DOHH2 (cell line): ENCODE measurements at regions not wholly inside any gene's neighbourhood (a gene's known extent, or its start where the extent isn't known, plus 50 kb on each side); places are given as distances from the start of the nearest gene placed in this dataset.

Source experiments
- H3F3A ChIP-seq: fragments of 200-600 bp; sonication (generic), shearing (Covaris generic); 2 replicates; pipeline ENCODE4 v1.6.0; 2016; ENCODE audit warnings: antibody characterized with exemption, mild to moderate bottlenecking; ENCODE audit not compliant: control insufficient read depth, insufficient read depth
- H3K27ac ChIP-seq: fragments of 200-600 bp; sonication (generic); 2 replicates; pipeline ENCODE4 v1.5.1; 2014; ENCODE audit warnings: low read depth, mild to moderate bottlenecking, low read length, moderate library complexity
- H3K27me3 ChIP-seq: fragments of 200-600 bp; sonication (generic); 2 replicates; pipeline ENCODE4 v1.6.1; 2014; ENCODE audit warnings: mild to moderate bottlenecking, low read length, mixed read lengths; ENCODE audit not compliant: control insufficient read depth
- H3K36me3 ChIP-seq: fragments of 200-600 bp; sonication (generic); 2 replicates; pipeline ENCODE4 v1.6.1; 2014; ENCODE audit warnings: mild to moderate bottlenecking, low read length, moderate library complexity, mixed read lengths; ENCODE audit not compliant: control insufficient read depth
- H3K4me1 ChIP-seq: fragments of 200-600 bp; sonication (generic); 2 replicates; pipeline ENCODE4 v1.6.1; 2014; ENCODE audit warnings: mild to moderate bottlenecking, low read length, mixed read lengths; ENCODE audit not compliant: control insufficient read depth
- H3K4me2 ChIP-seq: fragments of 200-600 bp; sonication (generic); 2 replicates; pipeline ENCODE4 v1.6.0; 2014; ENCODE audit warnings: mild to moderate bottlenecking, low read length, moderate library complexity
- H3K4me3 ChIP-seq: fragments of 200-600 bp; sonication (generic); 2 replicates; pipeline ENCODE4 v1.5.1; 2014; ENCODE audit warnings: mild to moderate bottlenecking, low read length, mixed read lengths
- H3K79me2 ChIP-seq: fragments of 200-600 bp; sonication (generic); 2 replicates; pipeline ENCODE4 v1.6.1; 2014; ENCODE audit warnings: mild to moderate bottlenecking, low read length, mixed read lengths; ENCODE audit not compliant: control insufficient read depth
- H3K9me2 ChIP-seq: fragments of 200-600 bp; sonication (generic); replicated peaks from 2 replicates; pipeline ENCODE4 v1.6.1; 2014; ENCODE audit warnings: mild to moderate bottlenecking, low read length, mixed read lengths; ENCODE audit not compliant: control insufficient read depth
- H3K9me3 ChIP-seq: fragments of 200-600 bp; sonication (generic); 2 replicates; pipeline ENCODE4 v1.6.1; 2014; ENCODE audit warnings: antibody characterized with exemption, low read length, mixed read lengths; ENCODE audit not compliant: control insufficient read depth, insufficient read depth
- H4K20me1 ChIP-seq: fragments of 200-600 bp; sonication (generic); 2 replicates; pipeline ENCODE4 v1.6.0; 2014; ENCODE audit warnings: low read depth, mild to moderate bottlenecking, antibody characterized with exemption, low read length, moderate library complexity; ENCODE audit not compliant: control insufficient read depth, insufficient read depth
- EZH2phosphoT487 ChIP-seq: fragments of 200-600 bp; sonication (generic); IDR thresholded peaks from 2 replicates; pipeline ENCODE4 v1.6.1; 2017; ENCODE audit warnings: borderline replicate concordance, mild to moderate bottlenecking, antibody characterized with exemption, low read length, moderate library complexity, mixed read lengths
- TF ChIP-seq, protein P1 (sequence below): fragments of 200-600 bp; sonication (generic); IDR thresholded peaks from one replicate; pipeline ENCODE4 v1.5.1; 2014; ENCODE audit warnings: antibody characterized with exemption, mild to moderate bottlenecking, low read depth, low read length; ENCODE audit not compliant: poor library complexity, severe bottlenecking

DNA sequence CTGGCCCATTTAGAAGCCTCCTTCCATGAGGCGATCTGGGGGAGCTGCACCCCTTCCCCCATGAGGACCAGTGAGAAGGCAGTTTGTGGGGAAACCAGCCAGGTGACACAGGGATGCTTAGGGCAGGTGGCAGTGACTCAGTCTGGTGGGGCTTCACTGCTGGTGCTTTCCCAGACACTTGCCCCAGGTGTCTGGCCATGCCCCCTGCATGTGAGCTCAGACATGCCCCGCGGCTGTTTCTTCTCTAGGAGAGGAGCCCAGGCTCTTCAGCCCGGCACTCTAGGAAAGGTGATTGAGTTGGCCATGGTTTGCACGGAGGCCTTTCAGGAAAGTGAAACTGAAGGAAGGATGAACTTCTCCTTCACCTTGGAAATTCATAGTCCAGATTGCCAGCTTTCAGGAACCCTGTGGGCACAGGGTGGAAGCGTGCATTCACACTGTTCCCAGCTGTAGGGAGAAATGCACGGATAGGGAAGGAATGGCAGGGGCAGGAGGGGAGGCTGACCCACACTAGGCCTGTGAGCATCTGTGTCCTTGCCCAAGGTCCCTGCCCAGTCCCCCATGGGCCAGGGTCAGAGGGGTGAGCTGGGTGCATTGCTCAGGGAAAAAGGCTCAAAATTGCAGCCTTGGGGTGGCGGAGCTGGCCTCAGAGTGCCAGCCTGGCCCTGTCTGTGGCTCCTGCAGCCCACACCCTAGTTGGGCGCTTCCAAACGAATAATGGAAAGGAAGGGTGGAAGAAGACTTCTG, 359.1 kb downstream of the GLRX3 start:
- H3K36me3 ChIP-seq, result no peaks in the 10 kb centered on the region

DNA sequence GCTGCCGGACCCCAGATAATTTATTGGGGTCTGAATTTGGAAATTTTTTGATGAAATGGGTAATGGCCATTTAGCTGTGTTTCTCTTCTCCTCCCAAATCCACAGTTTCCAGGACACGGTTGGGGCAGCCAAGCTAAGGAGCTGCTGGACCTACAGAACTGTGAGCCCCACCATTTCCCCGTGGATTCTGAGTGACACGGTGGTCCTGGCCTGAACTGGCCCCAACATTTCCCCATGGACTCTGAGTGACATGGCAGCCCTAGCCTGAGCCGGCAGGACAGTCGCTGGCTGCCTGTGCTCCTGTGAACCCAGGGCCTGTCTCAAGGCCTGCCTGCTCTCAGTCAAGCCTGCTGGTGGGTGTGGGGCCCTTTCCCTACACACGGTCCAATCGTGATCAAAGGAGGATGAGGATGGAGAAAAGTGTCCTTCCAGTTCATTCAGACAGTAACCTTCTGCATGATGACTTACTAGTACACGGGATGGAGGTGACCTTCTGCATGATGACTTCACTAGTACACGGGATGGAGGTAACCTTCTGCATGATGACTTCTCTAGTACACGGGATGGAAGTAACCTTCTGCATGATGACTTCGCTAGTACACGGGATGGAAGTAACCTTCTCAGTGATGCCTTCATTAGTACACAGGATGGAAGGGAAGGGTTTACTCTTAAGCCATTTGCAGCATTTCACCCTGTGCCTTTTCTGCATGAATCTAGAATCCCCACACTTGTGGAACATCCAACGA, 359.9 kb downstream of the GLRX3 start:
- Histone ChIP-seq H3K4me3 (no peak overlapping the region), H3K9me3 (peaks cover 5% of the 10 kb centered on the region; the same call in 1 of the 2 replicates), H3K27ac (no peak overlapping the region), H4K20me1 (no peaks in the 10 kb centered on the region), H3K9me2 (no peaks in the 10 kb centered on the region), H3K79me2 (no peaks in the 10 kb centered on the region), H3F3A (no peaks in the 10 kb centered on the region), H3K27me3 (no peaks in the 10 kb centered on the region), H3K36me3 (no peaks in the 10 kb centered on the region), H3K4me1 (no peaks in the 10 kb centered on the region), H3K4me2 (no peak overlapping the region)
- TF ChIP-seq EZH2phosphoT487, result no peak
- TF ChIP-seq, protein P1, sequence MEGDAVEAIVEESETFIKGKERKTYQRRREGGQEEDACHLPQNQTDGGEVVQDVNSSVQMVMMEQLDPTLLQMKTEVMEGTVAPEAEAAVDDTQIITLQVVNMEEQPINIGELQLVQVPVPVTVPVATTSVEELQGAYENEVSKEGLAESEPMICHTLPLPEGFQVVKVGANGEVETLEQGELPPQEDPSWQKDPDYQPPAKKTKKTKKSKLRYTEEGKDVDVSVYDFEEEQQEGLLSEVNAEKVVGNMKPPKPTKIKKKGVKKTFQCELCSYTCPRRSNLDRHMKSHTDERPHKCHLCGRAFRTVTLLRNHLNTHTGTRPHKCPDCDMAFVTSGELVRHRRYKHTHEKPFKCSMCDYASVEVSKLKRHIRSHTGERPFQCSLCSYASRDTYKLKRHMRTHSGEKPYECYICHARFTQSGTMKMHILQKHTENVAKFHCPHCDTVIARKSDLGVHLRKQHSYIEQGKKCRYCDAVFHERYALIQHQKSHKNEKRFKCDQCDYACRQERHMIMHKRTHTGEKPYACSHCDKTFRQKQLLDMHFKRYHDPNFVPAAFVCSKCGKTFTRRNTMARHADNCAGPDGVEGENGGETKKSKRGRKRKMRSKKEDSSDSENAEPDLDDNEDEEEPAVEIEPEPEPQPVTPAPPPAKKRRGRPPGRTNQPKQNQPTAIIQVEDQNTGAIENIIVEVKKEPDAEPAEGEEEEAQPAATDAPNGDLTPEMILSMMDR, result no peak

More for the DNA sequence above, 359.1 kb downstream of the GLRX3 start:
- H3K27me3 ChIP-seq, result no peaks in the 10 kb centered on the region
- no peaks in the 10 kb centered on the region for H3K79me2 ChIP-seq
- H4K20me1 ChIP-seq, result no peaks in the 10 kb centered on the region
- no peak overlapping the region for H3K27ac ChIP-seq
- no peak overlapping the region for H3K4me2 ChIP-seq
- no peaks in the 10 kb centered on the region for H3F3A ChIP-seq
- H3K4me1 ChIP-seq, result no peaks in the 10 kb centered on the region
- H3K9me3 ChIP-seq, result peaks cover 5% of the 10 kb centered on the region; the same call in 1 of the 2 replicates
- no peak overlapping the region for H3K4me3 ChIP-seq
- TF ChIP-seq, protein P1, result no peak
- TF ChIP-seq EZH2phosphoT487, result no peak
- H3K9me2 ChIP-seq, result no peaks in the 10 kb centered on the region

DNA sequence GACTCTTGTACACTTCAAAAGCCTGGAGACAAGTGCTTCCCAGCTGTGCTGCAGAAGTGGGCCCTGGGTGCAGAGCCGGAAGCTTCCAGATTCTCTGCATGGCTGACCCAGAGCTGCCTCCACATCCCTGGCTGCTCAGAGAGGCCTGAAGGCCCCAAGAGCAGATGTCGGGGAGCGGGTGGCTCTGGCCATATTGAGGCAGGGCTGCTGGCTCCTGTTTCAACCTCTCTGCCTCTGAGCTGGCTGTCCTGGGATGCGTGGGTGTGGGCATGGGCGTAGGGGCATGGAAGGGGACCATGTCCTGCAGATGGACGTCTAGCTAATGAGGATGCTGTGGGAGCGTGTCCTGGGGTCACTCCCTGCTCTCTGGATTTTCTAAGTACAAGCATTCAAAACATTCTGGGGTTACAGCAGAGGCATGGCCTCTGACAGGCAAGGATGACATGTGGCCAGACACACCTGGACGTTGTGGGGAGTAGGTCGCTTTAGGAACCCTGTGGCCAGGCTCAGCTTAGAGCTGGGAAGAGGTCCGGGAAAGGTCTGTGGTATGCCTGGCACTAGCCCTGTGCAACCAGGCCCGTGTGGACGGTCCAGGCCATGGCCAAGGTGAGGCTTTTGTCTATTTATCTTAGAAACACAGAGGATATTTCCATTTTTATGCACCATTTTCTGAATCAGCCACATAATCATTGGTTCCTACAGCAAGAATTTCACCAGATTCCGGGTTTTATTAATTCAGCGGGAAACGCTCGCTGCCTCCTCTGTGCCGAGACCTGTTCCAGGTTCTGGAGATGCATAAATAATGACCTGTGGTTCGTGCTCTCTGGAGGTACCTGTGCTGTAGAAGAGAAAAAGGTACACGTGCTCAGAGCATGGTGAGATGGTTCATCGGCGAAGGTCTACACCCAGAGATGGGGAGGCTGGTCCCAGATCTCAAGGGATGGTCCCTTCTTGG, 361.1 kb downstream of the GLRX3 start:
- H3K4me3 ChIP-seq, result no peak overlapping the region
- no peak overlapping the region for H3K4me2 ChIP-seq
- no peaks in the 10 kb centered on the region for H3K36me3 ChIP-seq
- no peaks in the 10 kb centered on the region for H3K27me3 ChIP-seq
- TF ChIP-seq EZH2phosphoT487, result no peak
- TF ChIP-seq, protein P1, result no peak
- peaks cover 5% of the 10 kb centered on the region; the same call in 1 of the 2 replicates for H3K9me3 ChIP-seq
- no peaks in the 10 kb centered on the region for H3K9me2 ChIP-seq
- H3K27ac ChIP-seq, result no peak overlapping the region
- H3K79me2 ChIP-seq, result no peaks in the 10 kb centered on the region
- no peaks in the 10 kb centered on the region for H3K4me1 ChIP-seq
- no peaks in the 10 kb centered on the region for H3F3A ChIP-seq
- H4K20me1 ChIP-seq, result no peaks in the 10 kb centered on the region
